NCI-H524 treated with DMSO at 0.1 percent for 48 hours (cell line): ENCODE measurements at regions not wholly inside any gene's neighbourhood (a gene's known extent, or its start where the extent isn't known, plus 50 kb on each side); places are given as distances from the start of the nearest gene placed in this dataset.

ENCODE experiments used
- DNase-seq: peaks from one replicate; lab custom pipeline; 2025; lab: John Stamatoyannopoulos, UW

DNA sequence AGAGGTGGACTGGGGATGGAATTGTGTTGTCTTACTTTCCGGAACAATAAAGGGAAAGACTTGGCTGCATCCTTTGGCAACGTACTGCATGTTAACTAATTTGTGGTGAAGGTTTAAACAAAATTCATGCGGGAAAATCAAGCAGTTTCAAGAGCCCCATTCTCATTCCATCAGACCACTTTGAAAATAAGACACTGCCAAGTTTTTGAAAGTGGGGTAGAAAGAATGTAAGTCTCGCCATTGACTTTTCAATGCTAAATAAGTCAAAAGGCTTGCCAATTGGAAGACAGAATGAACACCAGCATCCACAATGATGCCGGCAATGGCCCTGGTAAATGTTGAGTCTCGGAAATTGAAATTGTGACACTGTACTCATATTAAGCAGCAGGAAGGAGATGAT lies 322.0 kb downstream of the RND3 start:
- no peak for DNase-seq

DNA sequence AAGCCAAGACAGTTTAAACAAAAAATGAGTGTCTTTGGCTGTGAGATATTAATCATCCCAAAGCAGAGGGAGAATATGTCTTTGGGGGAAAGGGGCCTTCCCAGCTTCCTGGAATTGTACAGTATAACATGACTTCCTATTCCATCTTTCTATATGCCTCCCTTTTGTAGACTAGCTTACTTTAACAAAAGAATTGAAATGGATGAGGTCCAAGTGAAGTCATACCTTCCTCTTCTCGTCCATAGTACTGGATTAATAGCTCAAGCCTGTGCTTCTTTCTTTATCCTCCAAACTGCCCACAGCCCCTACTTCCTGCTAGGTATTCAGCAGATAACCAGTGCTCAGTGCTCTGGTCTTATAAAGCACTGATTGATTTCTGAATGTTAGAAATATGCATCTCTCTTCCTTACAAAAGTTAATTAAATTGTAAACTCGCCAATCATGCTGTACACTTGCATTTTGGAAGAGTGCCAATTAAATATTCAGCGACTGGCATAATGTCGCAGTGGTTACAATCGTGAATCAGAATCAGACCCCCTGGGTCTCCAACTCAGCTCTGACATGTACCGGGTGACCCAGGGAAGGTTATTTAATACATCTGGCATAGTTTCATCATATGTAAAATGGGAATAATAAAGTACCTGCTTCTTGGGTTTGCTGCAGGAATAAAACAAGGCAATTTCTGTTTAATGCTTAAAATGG lies 325.1 kb downstream of the RND3 start:
- no peak for DNase-seq

DNA sequence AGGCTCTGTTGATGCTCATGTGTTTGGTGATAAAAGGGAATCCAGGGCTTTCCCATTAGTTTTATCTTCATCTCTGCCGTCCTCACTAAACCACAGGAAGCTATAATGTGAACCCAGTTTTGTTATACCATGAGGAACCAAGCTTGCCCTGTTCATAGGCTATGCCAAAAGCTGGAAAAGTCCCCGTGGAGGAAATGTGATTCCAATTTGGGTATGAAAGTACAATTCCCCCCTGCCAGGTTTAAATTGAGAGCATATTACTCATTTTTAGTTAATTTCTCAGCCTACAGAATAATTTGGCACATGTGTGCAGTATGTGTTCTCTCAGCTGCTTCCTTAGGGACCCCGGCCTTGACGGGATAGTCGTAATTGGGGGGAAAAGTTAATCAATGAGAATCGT lies 327.4 kb downstream of the RND3 start:
- no peak for DNase-seq

GRCh38 chr2:150159300-150159699 lies 328.2 kb downstream of the RND3 start:
- DNase-seq: no peak

GRCh38 chr2:150156876-150157275 lies 330.6 kb downstream of the RND3 start:
- DNase-seq: no peak

- DNase-seq: no peak
Observed at GRCh38 chr2:150156415-150156814, 331.1 kb downstream of the RND3 start.

GRCh38 chr2:150154308-150154797 lies 333.1 kb downstream of the RND3 start:
- no peak for DNase-seq

- no peak for DNase-seq
Observed at GRCh38 chr2:150153646-150154307, 333.7 kb downstream of the RND3 start.

GRCh38 chr2:150152230-150152629 lies 335.2 kb downstream of the RND3 start:
- DNase-seq: no peak

DNA sequence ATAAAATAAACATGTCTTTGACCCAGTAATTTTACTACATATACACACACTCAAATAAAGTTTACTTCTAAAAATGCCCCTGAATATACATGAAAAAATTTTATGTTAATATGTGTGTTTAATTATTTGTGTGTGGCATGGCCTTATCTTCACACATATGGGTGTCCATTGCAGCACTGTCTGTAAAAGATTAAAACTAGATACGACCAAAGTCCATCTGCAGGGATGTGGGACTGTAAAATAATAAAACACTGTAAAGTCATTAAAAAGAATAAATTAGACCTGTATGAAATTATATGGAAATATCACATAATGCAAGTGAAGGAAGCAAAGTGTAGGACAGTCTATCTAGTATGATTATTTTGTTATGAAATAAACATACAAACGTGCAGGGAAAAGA lies 337.3 kb downstream of the RND3 start:
- DNase-seq: no peak

GRCh38 chr2:150147889-150148683 lies 339.4 kb downstream of the RND3 start:
- no peak for DNase-seq

GRCh38 chr2:150146879-150147278 lies 340.6 kb downstream of the RND3 start:
- DNase-seq: no peak

- DNase-seq: no peak
Observed at GRCh38 chr2:150145299-150145692, 342.2 kb downstream of the RND3 start.

DNA sequence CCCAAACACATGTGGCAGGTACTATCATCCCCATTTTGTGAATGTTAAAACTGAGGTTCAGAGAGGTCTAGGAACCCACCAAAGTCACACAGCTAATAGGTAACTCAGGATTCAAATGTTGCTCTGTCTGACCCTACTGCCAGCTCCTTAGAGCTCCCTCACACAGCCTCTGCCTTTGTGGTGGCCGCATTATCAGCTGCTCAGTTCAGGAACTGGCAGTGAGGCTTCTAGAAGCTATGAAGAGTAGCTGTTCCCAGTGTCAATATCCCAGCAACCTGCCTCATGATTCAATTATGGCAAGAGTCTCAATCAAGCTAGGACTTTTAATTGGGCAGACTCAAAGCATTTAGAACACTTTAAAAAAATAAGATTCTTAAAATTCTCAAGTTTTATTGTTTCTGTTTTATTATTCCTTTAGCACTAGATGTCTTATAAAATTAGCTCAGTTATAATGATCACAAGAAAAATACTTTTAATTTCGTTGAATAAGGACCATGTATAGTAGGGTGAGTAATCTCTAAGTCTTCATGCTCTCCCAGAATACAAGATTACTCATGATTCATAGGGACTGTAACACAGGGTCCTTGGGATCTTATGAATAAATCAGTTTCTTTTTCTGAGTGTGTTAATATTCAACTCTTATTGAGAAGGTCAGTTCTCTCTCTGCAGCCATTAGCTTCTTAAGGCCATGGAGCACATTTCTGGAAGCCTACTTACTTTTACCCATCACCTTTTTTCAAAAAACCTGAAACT lies 342.7 kb downstream of the RND3 start:
- DNase-seq: no peak

GRCh38 chr2:150143087-150143536 lies 344.4 kb downstream of the RND3 start:
- no peak for DNase-seq

- no peak for DNase-seq
Observed at GRCh38 chr2:150142561-150142960, 344.9 kb downstream of the RND3 start.

- no peak for DNase-seq
Observed at GRCh38 chr2:150141226-150142001, 346.1 kb downstream of the RND3 start.

- no peak for DNase-seq
Observed at GRCh38 chr2:150140777-150141176, 346.7 kb downstream of the RND3 start.

DNA sequence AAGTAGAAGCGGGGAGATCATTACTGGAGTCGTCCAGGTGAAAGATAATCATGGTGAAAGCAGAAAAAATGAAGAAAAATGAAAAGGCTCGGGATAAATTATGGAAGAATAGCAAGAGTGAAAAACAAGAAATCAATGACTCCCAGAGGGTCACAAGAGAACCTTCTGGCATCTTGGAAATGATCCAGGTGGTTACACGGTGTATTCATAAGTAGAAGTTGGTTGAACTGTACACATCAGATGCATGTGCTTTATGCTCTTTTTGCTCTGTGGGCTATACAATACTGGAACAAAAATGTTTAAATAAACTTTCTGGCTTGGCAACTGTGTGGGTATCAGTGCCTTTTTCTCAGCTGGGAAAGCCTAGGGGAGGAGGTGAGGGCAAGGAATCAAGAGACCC lies 348.9 kb downstream of the RND3 start:
- DNase-seq: no peak

- no peak for DNase-seq
Observed at GRCh38 chr2:150137338-150138069, 350.0 kb downstream of the RND3 start.

DNA sequence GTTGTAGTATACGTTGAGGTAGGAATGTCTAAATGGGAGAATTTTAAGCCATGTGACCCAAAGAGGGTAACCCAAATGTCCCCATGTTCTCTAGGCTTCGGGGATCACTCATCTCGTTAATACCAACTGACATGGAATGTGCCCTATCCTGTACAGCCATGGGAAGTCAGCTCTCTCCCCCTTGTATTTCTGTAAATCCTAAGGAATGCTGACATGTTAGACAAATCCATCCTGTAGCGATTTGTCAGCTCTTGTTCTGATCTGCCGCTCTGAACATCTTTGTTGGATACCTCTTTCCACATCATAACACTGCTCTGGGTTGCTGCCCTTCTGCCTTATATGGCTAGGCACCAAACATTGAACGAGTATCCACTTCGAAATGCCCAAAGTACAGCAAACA lies 350.6 kb downstream of the RND3 start:
- DNase-seq: no peak
